Femur (tissue), 1 donor: ENCODE measurements at regions not wholly inside any gene's neighbourhood (a gene's known extent, or its start where the extent isn't known, plus 50 kb on each side); places are given as distances from the start of the nearest gene placed in this dataset.
"Not testable (repeated sequence)": the region's sequence is repeated elsewhere in the genome, so short reads cannot be mapped to it uniquely, and the experiment has no call there.

ENCODE experiments used
- DNase-seq: peaks from one replicate; pipeline ENCODE4 v3.0.0-alpha.2; 2017

- no peak for DNase-seq
Measured at GRCh38 chr2:31813016-31813415, 197.8 kb downstream of the MEMO1 start.

GRCh38 chr2:31812051-31812798, 198.6 kb downstream of the MEMO1 start:
- peak; percentile 20 for DNase-seq

GRCh38 chr2:31811482-31811881, 199.3 kb downstream of the MEMO1 start:
- DNase-seq: no peak

GRCh38 chr2:31810200-31810917, 200.4 kb downstream of the MEMO1 start:
- no peak for DNase-seq

- DNase-seq: no peak
Measured at GRCh38 chr2:31805688-31806087, 205.1 kb downstream of the MEMO1 start.

- not testable (repeated sequence) for DNase-seq
Measured at GRCh38 chr2:31803481-31804153, 207.2 kb downstream of the MEMO1 start.

GRCh38 chr2:31802711-31803110, 208.1 kb downstream of the MEMO1 start:
- no peak for DNase-seq

GRCh38 chr2:31799282-31799681, 211.5 kb downstream of the MEMO1 start:
- not testable (repeated sequence) for DNase-seq

- DNase-seq: no peak
Measured at GRCh38 chr2:31788273-31788672, 207.5 kb upstream of the SRD5A2 start.

GRCh38 chr2:31785876-31786275, 205.1 kb upstream of the SRD5A2 start:
- no peak for DNase-seq

- no peak for DNase-seq
Measured at GRCh38 chr2:31784868-31785267, 204.1 kb upstream of the SRD5A2 start.

- not testable (repeated sequence) for DNase-seq
Measured at GRCh38 chr2:31783446-31784091, 202.8 kb upstream of the SRD5A2 start.

GRCh38 chr2:31778153-31778552, 197.4 kb upstream of the SRD5A2 start:
- DNase-seq: no peak

- DNase-seq: no peak
Measured at GRCh38 chr2:31770741-31771140, 190.0 kb upstream of the SRD5A2 start.

- DNase-seq: no peak
Measured at GRCh38 chr2:31765078-31765945, 184.6 kb upstream of the SRD5A2 start.

- DNase-seq: no peak
Measured at GRCh38 chr2:31764169-31764568, 183.4 kb upstream of the SRD5A2 start.

GRCh38 chr2:31762085-31762484, 181.3 kb upstream of the SRD5A2 start:
- no peak for DNase-seq

- DNase-seq: not testable (repeated sequence)
Measured at GRCh38 chr2:31757351-31757750, 176.6 kb upstream of the SRD5A2 start.

GRCh38 chr2:31748746-31749145, 168.0 kb upstream of the SRD5A2 start:
- not testable (repeated sequence) for DNase-seq

GRCh38 chr2:31748041-31748440, 167.3 kb upstream of the SRD5A2 start:
- no peak for DNase-seq

- DNase-seq: no peak
Measured at GRCh38 chr2:31739161-31739560, 158.4 kb upstream of the SRD5A2 start.
